ENCODE measurements at regions not wholly inside any gene's neighbourhood (a gene's known extent, or its start where the extent isn't known, plus 50 kb on each side); places are given as distances from the start of the nearest gene placed in this dataset.

DNA sequence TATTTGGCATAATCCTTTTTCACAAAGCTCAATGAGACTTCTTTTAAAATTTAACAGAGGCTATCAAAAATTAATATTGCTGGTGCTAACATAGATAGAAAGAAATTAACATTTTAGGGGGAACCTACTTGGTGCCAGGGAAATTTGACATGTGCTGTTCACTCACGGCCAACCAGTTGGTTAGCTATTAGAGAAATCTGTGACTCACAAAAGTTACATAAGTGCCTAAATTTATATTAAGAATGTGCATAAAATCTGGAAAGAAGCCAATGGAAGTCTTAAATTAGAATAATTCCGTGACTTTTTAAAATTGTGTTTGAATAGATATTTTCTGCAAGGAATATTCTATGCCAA is 184.3 kb upstream of the MAP2 start:
- intact Hi-C loops (cut with micrococcal nuclease; ENCODE audit: unreplicated experiment) = no loop called here
- ATAC-seq (no peak), DNase-seq (ENCODE audit: low read depth, low spot score) (no peak)
- no TSS peak for BruUV-seq (replicated peaks)
- H3K4me1 ChIP-seq (ENCODE audit: control insufficient read depth, insufficient read depth, low read length) = no peaks in the 10 kb centered on the region
- in situ Hi-C loops (cut with HindIII; ENCODE audit: low pct_unique_long_range_greater_than_20kb, low sequenced_read_pairs) = no loop called here
- POLR2A ChIA-PET = no interaction called here
- no peaks in the 10 kb centered on the region for H3K36me3 ChIP-seq (ENCODE audit: control insufficient read depth, insufficient read depth, low read length)
- H3K4me3 ChIP-seq (ENCODE audit: low read depth in 2 of 2, low read length in 2 of 2) = no peak overlapping the region
- no peak overlapping the region for H3K27ac ChIP-seq (ENCODE audit: low read length)
- no peak for TF ChIP-seq SIN3A (IDR thresholded peaks at IDR 0.05; ENCODE audit: borderline replicate concordance, insufficient read depth, low read depth, low read length)
- no peak for TF ChIP-seq TCF7L2 (IDR thresholded peaks at IDR 0.05; ENCODE audit: low read depth, low read length)
- no peak for TF ChIP-seq POLR2AphosphoS5 (IDR thresholded peaks at IDR 0.05; ENCODE audit: low read depth, low read length)
- TF ChIP-seq CTCF (IDR thresholded peaks at IDR 0.05) = no peak
- CTCF ChIA-PET = no interaction called here
- H3K9me3 ChIP-seq (ENCODE audit: control insufficient read depth, insufficient read depth, low read depth, low read length) = no peaks in the 10 kb centered on the region
- H3K27me3 ChIP-seq (ENCODE audit: control insufficient read depth, insufficient read depth, low read length) = no peaks in the 10 kb centered on the region

DNA sequence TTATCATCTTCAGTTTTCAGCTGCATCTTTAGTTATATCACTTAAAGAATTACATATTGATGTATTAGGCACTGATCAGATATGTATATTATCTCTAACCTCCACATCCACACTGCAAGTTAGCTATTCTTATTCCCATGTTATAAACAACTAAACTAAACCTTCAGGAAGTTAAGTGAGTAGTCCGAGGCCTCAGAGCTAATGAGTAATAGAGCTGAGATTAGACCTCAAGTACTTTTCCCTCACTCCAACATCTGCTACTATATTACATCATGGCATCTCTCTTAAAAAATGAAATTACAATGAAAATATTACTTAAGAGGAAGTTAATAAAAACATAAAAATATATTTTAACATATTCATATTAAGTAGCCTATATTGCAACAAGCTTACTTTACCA is 183.6 kb upstream of the MAP2 start:
- TF ChIP-seq SIN3A (IDR thresholded peaks at IDR 0.05; ENCODE audit: borderline replicate concordance, insufficient read depth, low read depth, low read length) = no peak
- no peaks in the 10 kb centered on the region for H3K9me3 ChIP-seq (ENCODE audit: control insufficient read depth, insufficient read depth, low read depth, low read length)
- no TSS peak for BruUV-seq (replicated peaks)
- no peak overlapping the region for H3K27ac ChIP-seq (ENCODE audit: low read length)
- intact Hi-C loops (cut with micrococcal nuclease; ENCODE audit: unreplicated experiment) (no loop called here), in situ Hi-C loops (cut with HindIII; ENCODE audit: low pct_unique_long_range_greater_than_20kb, low sequenced_read_pairs) (no loop called here)
- no peaks in the 10 kb centered on the region for H3K4me1 ChIP-seq (ENCODE audit: control insufficient read depth, insufficient read depth, low read length)
- ChIA-PET POLR2A (no interaction called here), CTCF (no interaction called here)
- no peaks in the 10 kb centered on the region for H3K27me3 ChIP-seq (ENCODE audit: control insufficient read depth, insufficient read depth, low read length)
- no peak for ATAC-seq
- no peaks in the 10 kb centered on the region for H3K36me3 ChIP-seq (ENCODE audit: control insufficient read depth, insufficient read depth, low read length)
- DNase-seq (ENCODE audit: low read depth, low spot score) = no peak
- H3K4me3 ChIP-seq (ENCODE audit: low read depth in 2 of 2, low read length in 2 of 2) = no peak overlapping the region

- Histone ChIP-seq H3K4me1 (ENCODE audit: control insufficient read depth, insufficient read depth, low read length) (no peaks in the 10 kb centered on the region), H3K4me3 (ENCODE audit: low read depth in 2 of 2, low read length in 2 of 2) (no peak overlapping the region), H3K27me3 (ENCODE audit: control insufficient read depth, insufficient read depth, low read length) (no peaks in the 10 kb centered on the region), H3K27ac (ENCODE audit: low read length) (no peak overlapping the region), H3K36me3 (ENCODE audit: control insufficient read depth, insufficient read depth, low read length) (no peaks in the 10 kb centered on the region), H3K9me3 (ENCODE audit: control insufficient read depth, insufficient read depth, low read depth, low read length) (no peaks in the 10 kb centered on the region)
- no TSS peak for BruUV-seq (replicated peaks)
- DNase-seq (ENCODE audit: low read depth, low spot score) (no peak), ATAC-seq (no peak)
- TF ChIP-seq, protein P1, sequence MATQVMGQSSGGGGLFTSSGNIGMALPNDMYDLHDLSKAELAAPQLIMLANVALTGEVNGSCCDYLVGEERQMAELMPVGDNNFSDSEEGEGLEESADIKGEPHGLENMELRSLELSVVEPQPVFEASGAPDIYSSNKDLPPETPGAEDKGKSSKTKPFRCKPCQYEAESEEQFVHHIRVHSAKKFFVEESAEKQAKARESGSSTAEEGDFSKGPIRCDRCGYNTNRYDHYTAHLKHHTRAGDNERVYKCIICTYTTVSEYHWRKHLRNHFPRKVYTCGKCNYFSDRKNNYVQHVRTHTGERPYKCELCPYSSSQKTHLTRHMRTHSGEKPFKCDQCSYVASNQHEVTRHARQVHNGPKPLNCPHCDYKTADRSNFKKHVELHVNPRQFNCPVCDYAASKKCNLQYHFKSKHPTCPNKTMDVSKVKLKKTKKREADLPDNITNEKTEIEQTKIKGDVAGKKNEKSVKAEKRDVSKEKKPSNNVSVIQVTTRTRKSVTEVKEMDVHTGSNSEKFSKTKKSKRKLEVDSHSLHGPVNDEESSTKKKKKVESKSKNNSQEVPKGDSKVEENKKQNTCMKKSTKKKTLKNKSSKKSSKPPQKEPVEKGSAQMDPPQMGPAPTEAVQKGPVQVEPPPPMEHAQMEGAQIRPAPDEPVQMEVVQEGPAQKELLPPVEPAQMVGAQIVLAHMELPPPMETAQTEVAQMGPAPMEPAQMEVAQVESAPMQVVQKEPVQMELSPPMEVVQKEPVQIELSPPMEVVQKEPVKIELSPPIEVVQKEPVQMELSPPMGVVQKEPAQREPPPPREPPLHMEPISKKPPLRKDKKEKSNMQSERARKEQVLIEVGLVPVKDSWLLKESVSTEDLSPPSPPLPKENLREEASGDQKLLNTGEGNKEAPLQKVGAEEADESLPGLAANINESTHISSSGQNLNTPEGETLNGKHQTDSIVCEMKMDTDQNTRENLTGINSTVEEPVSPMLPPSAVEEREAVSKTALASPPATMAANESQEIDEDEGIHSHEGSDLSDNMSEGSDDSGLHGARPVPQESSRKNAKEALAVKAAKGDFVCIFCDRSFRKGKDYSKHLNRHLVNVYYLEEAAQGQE (IDR thresholded peaks at IDR 0.05; ENCODE audit: insufficient read depth in 1 of 2, low read depth in 2 of 2, low read length in 1 of 2) = no peak
- TF ChIP-seq POLR2AphosphoS5 (IDR thresholded peaks at IDR 0.05; ENCODE audit: low read depth, low read length) (no peak), CTCF (IDR thresholded peaks at IDR 0.05) (no peak), SIN3A (IDR thresholded peaks at IDR 0.05; ENCODE audit: borderline replicate concordance, insufficient read depth, low read depth, low read length) (no peak), TCF7L2 (IDR thresholded peaks at IDR 0.05; ENCODE audit: low read depth, low read length) (no peak)
- ChIA-PET CTCF (no interaction called here), POLR2A (no interaction called here)
- intact Hi-C loops (cut with micrococcal nuclease; ENCODE audit: unreplicated experiment) (no loop called here), in situ Hi-C loops (cut with HindIII; ENCODE audit: low pct_unique_long_range_greater_than_20kb, low sequenced_read_pairs) (no loop called here)
These were observed 170.3 kb upstream of the MAP2 start for GRCh38 chr2:209253544-209253943.
